C4-2B (cell line): ENCODE measurements at regions not wholly inside any gene's neighbourhood (a gene's known extent, or its start where the extent isn't known, plus 50 kb on each side); places are given as distances from the start of the nearest gene placed in this dataset.

Source experiments
- ZFX ChIP-seq: fragments of 450-650 bp; IDR thresholded peaks from 2 replicates; pipeline ENCODE4 v1.6.1; 2017
- TF ChIP-seq, protein P1 (sequence below): fragments of 450-650 bp; conservative IDR thresholded peaks from 2 replicates; pipeline ENCODE4 v1.5.1; 2017; ENCODE audit warnings: mild to moderate bottlenecking

DNA sequence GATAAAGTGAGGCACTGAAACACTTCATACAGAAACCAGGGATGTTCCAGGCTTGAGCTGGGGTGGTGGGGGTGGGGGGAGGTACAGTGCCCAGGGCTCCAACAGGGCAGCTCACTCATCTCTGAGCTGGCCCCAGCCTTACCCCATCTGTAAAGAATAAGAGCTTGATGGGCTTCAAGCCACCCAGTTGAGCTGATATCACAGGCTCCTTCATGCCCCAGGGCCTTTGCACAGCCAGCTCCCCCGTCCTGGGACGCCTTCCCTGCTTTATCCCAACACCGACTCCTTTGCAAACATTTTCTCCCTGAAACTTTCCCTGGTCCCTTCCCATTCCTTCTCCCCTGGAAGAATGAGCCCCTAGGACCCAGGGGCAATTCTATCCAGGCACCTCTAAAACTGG, 261.7 kb downstream of the PARN start:
- TF ChIP-seq, protein P1, sequence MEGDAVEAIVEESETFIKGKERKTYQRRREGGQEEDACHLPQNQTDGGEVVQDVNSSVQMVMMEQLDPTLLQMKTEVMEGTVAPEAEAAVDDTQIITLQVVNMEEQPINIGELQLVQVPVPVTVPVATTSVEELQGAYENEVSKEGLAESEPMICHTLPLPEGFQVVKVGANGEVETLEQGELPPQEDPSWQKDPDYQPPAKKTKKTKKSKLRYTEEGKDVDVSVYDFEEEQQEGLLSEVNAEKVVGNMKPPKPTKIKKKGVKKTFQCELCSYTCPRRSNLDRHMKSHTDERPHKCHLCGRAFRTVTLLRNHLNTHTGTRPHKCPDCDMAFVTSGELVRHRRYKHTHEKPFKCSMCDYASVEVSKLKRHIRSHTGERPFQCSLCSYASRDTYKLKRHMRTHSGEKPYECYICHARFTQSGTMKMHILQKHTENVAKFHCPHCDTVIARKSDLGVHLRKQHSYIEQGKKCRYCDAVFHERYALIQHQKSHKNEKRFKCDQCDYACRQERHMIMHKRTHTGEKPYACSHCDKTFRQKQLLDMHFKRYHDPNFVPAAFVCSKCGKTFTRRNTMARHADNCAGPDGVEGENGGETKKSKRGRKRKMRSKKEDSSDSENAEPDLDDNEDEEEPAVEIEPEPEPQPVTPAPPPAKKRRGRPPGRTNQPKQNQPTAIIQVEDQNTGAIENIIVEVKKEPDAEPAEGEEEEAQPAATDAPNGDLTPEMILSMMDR, result no peak
- TF ChIP-seq ZFX, result no peak
